Tibial artery (tissue), 4 donors: ENCODE measurements at regions not wholly inside any gene's neighbourhood (a gene's known extent, or its start where the extent isn't known, plus 50 kb on each side); places are given as distances from the start of the nearest gene placed in this dataset.

Source experiments
- DNase-seq, 2 donors: peaks; one replicate each; pipeline ENCODE4 v3.0.0-alpha.2; 2019
- H3K27ac ChIP-seq, 2 donors: fragments of 200-600 bp; sonication (generic) in 1 of 2; 1 replicate in 1 of 2; 2 replicates in 1 of 2; pipeline ENCODE4 v1.5.1; 2018 to 2019; ENCODE audit warnings: mild to moderate bottlenecking in 1 of 2
- H3K27me3 ChIP-seq, 2 donors: fragments of 200-600 bp; sonication (generic) in 1 of 2; one replicate each; pipeline versions ENCODE4 v1.5.1 to v1.6.0; 2016 to 2019
- H3K36me3 ChIP-seq, 3 donors: fragments of 200-600 bp; sonication (generic) in 2 of 3; one replicate each; pipeline ENCODE4 v1.5.1; 2016 to 2019; ENCODE audit warnings: mild to moderate bottlenecking in 2 of 3
- H3K4me1 ChIP-seq, 4 donors: fragments of 200-600 bp; sonication (generic) in 2 of 4; 1 replicate in 3 of 4; 2 replicates in 1 of 4; pipeline ENCODE4 v1.5.1; 2016 to 2019
- H3K4me3 ChIP-seq, 2 donors: fragments of 200-600 bp; sonication (generic) in 1 of 2; 1 replicate in 1 of 2; 2 replicates in 1 of 2; pipeline ENCODE4 v1.5.1; 2018 to 2019; ENCODE audit warnings: mild to moderate bottlenecking in 2 of 2
- H3K9me3 ChIP-seq, 3 donors: fragments of 200-600 bp; sonication (generic) in 1 of 3; one replicate each; pipeline ENCODE4 v1.5.1; 2016 to 2019
- CTCF ChIP-seq, 2 experiments: fragments of 200-600 bp in 1 of 2; fragments of 450-650 bp in 1 of 2; IDR thresholded peaks; one replicate each; pipeline ENCODE4 v1.5.1; 2017 to 2019; ENCODE audit warnings: antibody characterized with exemption in 2 of 2, mild to moderate bottlenecking in 1 of 2, moderate library complexity in 1 of 2
- intact Hi-C: fragments of 100-400 bp; cut with DNase I; formaldehyde crosslinking; loops from one replicate; pipeline ENCODE4 v1.15.0; 2023; ENCODE audit warnings: low total_unique reads

- TF ChIP-seq CTCF (IDR thresholded peaks at IDR 0.05): no peak
- Histone ChIP-seq H3K4me3 (no peak overlapping the region), H3K27ac (no peak overlapping the region), H3K9me3 (peaks cover 0 to 20% (median 11%) of the 10 kb centered on the region in 3 donors), H3K4me1 (no peaks in the 10 kb centered on the region), H3K27me3 (peaks cover 0 to 5% of the 10 kb centered on the region in 2 donors), H3K36me3 (no peaks in the 10 kb centered on the region)
- no peak for DNase-seq
- intact Hi-C loops: no loop called here
Observed at GRCh38 chr2:575030-575726, 102.0 kb downstream of the TMEM18 start.

- Histone ChIP-seq H3K36me3 (no peaks in the 10 kb centered on the region), H3K9me3 (peaks cover 0 to 20% (median 11%) of the 10 kb centered on the region in 3 donors), H3K4me3 (no peak overlapping the region), H3K27ac (no peak overlapping the region), H3K4me1 (no peaks in the 10 kb centered on the region), H3K27me3 (no peaks in the 10 kb centered on the region)
- intact Hi-C loops: no loop called here
- DNase-seq: no peak
- TF ChIP-seq CTCF (IDR thresholded peaks at IDR 0.05): no peak
Observed at GRCh38 chr2:573805-574392, 103.3 kb downstream of the TMEM18 start.

- Histone ChIP-seq H3K27me3 (no peaks in the 10 kb centered on the region), H3K36me3 (no peaks in the 10 kb centered on the region), H3K4me1 (peaks cover 0 to 7% (median 2%) of the 10 kb centered on the region in 4 donors), H3K27ac (no peak overlapping the region), H3K9me3 (peaks cover 0 to 20% (median 11%) of the 10 kb centered on the region in 3 donors), H3K4me3 (no peak overlapping the region)
- no peak for TF ChIP-seq CTCF (IDR thresholded peaks at IDR 0.05)
- intact Hi-C loops: no loop called here
- DNase-seq: no peak
Observed at GRCh38 chr2:573025-573424, 104.2 kb downstream of the TMEM18 start.

- Histone ChIP-seq H3K4me3 (no peak overlapping the region), H3K27ac (no peak overlapping the region), H3K9me3 (peaks cover 0 to 10% (median 1%) of the 10 kb centered on the region in 3 donors), H3K27me3 (peaks cover 0 to 11% of the 10 kb centered on the region in 2 donors), H3K4me1 (peaks cover 0 to 9% (median 2%) of the 10 kb centered on the region in 4 donors), H3K36me3 (no peaks in the 10 kb centered on the region)
- no peak for DNase-seq
- no peak for TF ChIP-seq CTCF (IDR thresholded peaks at IDR 0.05)
- intact Hi-C loops: no loop called here
Observed at GRCh38 chr2:569681-570080, 107.5 kb downstream of the TMEM18 start.

GRCh38 chr2:568639-569235 lies 108.5 kb downstream of the TMEM18 start:
- Histone ChIP-seq H3K36me3 (no peaks in the 10 kb centered on the region), H3K27ac (peak overlapping the region; percentile 9 to 44), H3K4me3 (peak overlapping the region in 1 of 2 donors; percentile 32), H3K9me3 (peaks cover 0 to 10% (median 0%) of the 10 kb centered on the region in 3 donors), H3K27me3 (peaks cover 0 to 11% of the 10 kb centered on the region in 2 donors), H3K4me1 (peaks cover 0 to 9% (median 2%) of the 10 kb centered on the region in 4 donors)
- DNase-seq: no peak
- TF ChIP-seq CTCF (IDR thresholded peaks at IDR 0.05): no peak
- intact Hi-C loops: no loop called here
